HCT116 (cell line): ENCODE measurements at regions not wholly inside any gene's neighbourhood (a gene's known extent, or its start where the extent isn't known, plus 50 kb on each side); places are given as distances from the start of the nearest gene placed in this dataset.

Source experiments
- ATAC-seq: fragments of 200-7000 bp; cut with Tn5 transposase; 2 replicates; pipeline ENCODE4 v1.9.1; 2020; ENCODE audit warnings: mild to moderate bottlenecking, moderate library complexity
- BruUV-seq: library from RNA; stranded (reverse); fragments of 400-500 nt; replicated peaks from 2 replicates; lab custom pipeline; 2021; lab: Mats Ljungman, UMichigan
- CTCF ChIA-PET: fragments of 300-600 bp; sonication (Branson Sonifier 250); formaldehyde crosslinking; loops from one replicate; lab custom pipeline; 2021; ENCODE audit warnings: antibody characterized with exemption; lab: Charles Lee
- POLR2A ChIA-PET: fragments of 300-600, 350-600 bp; sonication (Branson Sonifier 250); formaldehyde crosslinking; loops from one replicate; lab custom pipeline; 2021; ENCODE audit warnings: antibody characterized with exemption; lab: Charles Lee
- RAD21 ChIA-PET, 2 experiments: fragments of 300-600 bp; sonication (Branson Sonifier 250); formaldehyde crosslinking; loops; one replicate each; lab custom pipeline; 2023; ENCODE audit warnings: low total read pairs in 2 of 2; ENCODE audit not compliant: uncharacterized antibody in 2 of 2, unreplicated experiment in 2 of 2, low non-redundant PET in 1 of 2; lab: Charles Lee
- DNase-seq: peaks from one replicate; pipeline ENCODE4 v3.0.0-alpha.2; 2010; ENCODE audit warnings: low read depth, low spot score
- H2AFZ ChIP-seq: fragments of 200-600 bp; shearing (Covaris generic), sonication (generic); 2 replicates; pipeline ENCODE4 v1.6.1; 2017; ENCODE audit warnings: low read depth, mixed run types, mixed read lengths, antibody characterized with exemption, low read length; ENCODE audit not compliant: poor library complexity, severe bottlenecking
- H3K27ac ChIP-seq: 2 replicates; pipeline ENCODE4 v1.5.1; 2012; ENCODE audit warnings: low read depth, low read length
- H3K27me3 ChIP-seq: fragments of 200-600 bp; sonication (generic); 2 replicates; pipeline ENCODE4 v1.6.1; 2016; ENCODE audit warnings: mixed run types, low read length, mixed read lengths; ENCODE audit not compliant: insufficient read depth
- H3K36me3 ChIP-seq, 2 experiments: fragments of 200-500 bp in 1 of 2; fragments of 200-600 bp in 1 of 2; sonication (Bioruptor generic) in 1 of 2; sonication (generic) in 1 of 2; 2 replicates each; pipeline versions ENCODE4 v1.5.1 to v1.6.1; 2014 to 2016; ENCODE audit warnings: low read length in 2 of 2, inconsistent platforms in 1 of 2, mixed read lengths in 1 of 2, mixed run types in 1 of 2; ENCODE audit not compliant: insufficient read depth in 2 of 2, control insufficient read depth in 1 of 2
- H3K4me1 ChIP-seq, 2 experiments: fragments of 200-600 bp in 1 of 2; sonication (generic) in 1 of 2; 2 replicates each; pipeline versions ENCODE4 v1.5.1 to v1.6.1; 2012 to 2017; ENCODE audit warnings: low read length in 2 of 2, inconsistent platforms in 1 of 2, mild to moderate bottlenecking in 1 of 2, mixed read lengths in 1 of 2, mixed run types in 1 of 2, moderate library complexity in 1 of 2; ENCODE audit not compliant: insufficient read depth in 2 of 2, control insufficient read depth in 1 of 2
- H3K4me2 ChIP-seq: fragments of 200-600 bp; sonication (generic); 2 replicates; pipeline ENCODE4 v1.6.1; 2017; ENCODE audit warnings: mixed run types, low read length, mixed read lengths
- H3K4me3 ChIP-seq, 2 experiments: fragments of 200-600 bp in 1 of 2; sonication (generic) in 1 of 2; replicated peaks in 1 of 2; 2 replicates each; pipeline ENCODE4 v1.5.1; 2011 to 2016; ENCODE audit warnings: low read length in 2 of 2, control low read depth in 1 of 2, low read depth in 1 of 2, mild to moderate bottlenecking in 1 of 2, mixed read lengths in 1 of 2, mixed run types in 1 of 2
- H3K79me2 ChIP-seq: fragments of 200-600 bp; sonication (generic); 2 replicates; pipeline ENCODE4 v1.6.1; 2017; ENCODE audit warnings: mild to moderate bottlenecking, mixed run types, low read length, moderate library complexity, mixed read lengths; ENCODE audit not compliant: insufficient read depth
- H3K9ac ChIP-seq: fragments of 200-600 bp; sonication (generic); 2 replicates; pipeline ENCODE4 v1.6.1; 2016; ENCODE audit warnings: low read length, mixed read lengths
- H3K9me2 ChIP-seq: fragments of 200-600 bp; sonication (generic), shearing (Covaris generic); 2 replicates; pipeline ENCODE4 v1.6.1; 2017; ENCODE audit warnings: mixed run types, mild to moderate bottlenecking, moderate library complexity; ENCODE audit not compliant: insufficient read depth
- H3K9me3 ChIP-seq, 2 experiments: fragments of 200-500 bp in 1 of 2; fragments of 200-600 bp in 1 of 2; sonication (Bioruptor generic) in 1 of 2; sonication (generic) in 1 of 2; 2 replicates each; pipeline ENCODE4 v1.6.1; 2014 to 2017; ENCODE audit warnings: low read length in 2 of 2, mixed read lengths in 2 of 2, inconsistent platforms in 1 of 2, low read depth in 1 of 2, mild to moderate bottlenecking in 1 of 2, mixed run types in 1 of 2, moderate library complexity in 1 of 2; ENCODE audit not compliant: control insufficient read depth in 1 of 2, insufficient read depth in 1 of 2
- H4K20me1 ChIP-seq: fragments of 200-600 bp; sonication (generic), shearing (Covaris generic); 2 replicates; pipeline ENCODE4 v1.6.1; 2017; ENCODE audit warnings: mixed run types, mild to moderate bottlenecking, moderate library complexity; ENCODE audit not compliant: insufficient read depth
- ATF3 ChIP-seq: IDR thresholded peaks from 2 replicates; pipeline ENCODE4 v1.6.1; 2012
- CEBPB ChIP-seq: IDR thresholded peaks from 2 replicates; pipeline ENCODE4 v1.6.1; 2012; ENCODE audit warnings: low read depth
- EGR1 ChIP-seq: IDR thresholded peaks from 2 replicates; pipeline ENCODE4 v1.6.1; 2012; ENCODE audit warnings: low read depth
- ELF1 ChIP-seq: IDR thresholded peaks from 2 replicates; pipeline ENCODE4 v1.6.1; 2012; ENCODE audit warnings: low read depth, borderline replicate concordance
- EZH2 ChIP-seq: fragments of 200-600 bp; sonication (generic); IDR thresholded peaks from 2 replicates; pipeline ENCODE4 v1.6.1; 2017; ENCODE audit warnings: antibody characterized with exemption, mixed run types
- EZH2phosphoT487 ChIP-seq: fragments of 200-600 bp; IDR thresholded peaks from 2 replicates; pipeline ENCODE4 v1.6.1; 2018; ENCODE audit warnings: antibody characterized with exemption, borderline replicate concordance
- FOSL1 ChIP-seq: IDR thresholded peaks from 2 replicates; pipeline ENCODE4 v1.6.1; 2012; ENCODE audit warnings: low read depth
- JUND ChIP-seq: IDR thresholded peaks from 2 replicates; pipeline ENCODE4 v1.6.1; 2012
- POLR2AphosphoS5 ChIP-seq: IDR thresholded peaks from 2 replicates; pipeline ENCODE4 v1.6.1; 2011; ENCODE audit warnings: mild to moderate bottlenecking, low read depth, low read length, moderate library complexity
- RAD21 ChIP-seq: IDR thresholded peaks from 2 replicates; pipeline ENCODE4 v1.6.1; 2012; ENCODE audit warnings: low read depth, mild to moderate bottlenecking
- REST ChIP-seq: IDR thresholded peaks from 2 replicates; pipeline ENCODE4 v1.6.1; 2012; ENCODE audit warnings: low read depth
- SP1 ChIP-seq: IDR thresholded peaks from 2 replicates; pipeline ENCODE4 v1.6.1; 2012; ENCODE audit warnings: low read depth
- YY1 ChIP-seq: IDR thresholded peaks from 2 replicates; pipeline ENCODE4 v1.6.1; 2011; ENCODE audit warnings: low read length, low read depth, moderate library complexity, mild to moderate bottlenecking; ENCODE audit not compliant: insufficient replicate concordance; ENCODE audit errors: extremely low read depth
- ZFX ChIP-seq: fragments of 450-650 bp; IDR thresholded peaks from 2 replicates; pipeline ENCODE4 v1.6.1; 2017
- intact Hi-C: fragments of 100-400 bp; cut with micrococcal nuclease; formaldehyde crosslinking; loops from 2 replicates; pipeline ENCODE4 v1.10.0; 2022
- TF ChIP-seq, protein P1 (sequence below): IDR thresholded peaks from 2 replicates; pipeline ENCODE4 v1.6.1; 2012
- TF ChIP-seq, protein P2 (sequence below): IDR thresholded peaks from 2 replicates; pipeline ENCODE4 v1.6.1; 2011; ENCODE audit warnings: mild to moderate bottlenecking, low read length, moderate library complexity; ENCODE audit not compliant: insufficient replicate concordance; ENCODE audit errors: extremely low read depth
- TF ChIP-seq, protein P3 (sequence below), 3 experiments: fragments of 200-600 bp in 1 of 3; sonication (generic) in 1 of 3; IDR thresholded peaks in 2 of 3; conservative IDR thresholded peaks in 1 of 3; 2 replicates each; pipeline ENCODE4 v1.5.1; 2012 to 2017; ENCODE audit warnings: low read depth in 2 of 3, low read length in 2 of 3, antibody characterized with exemption in 1 of 3, borderline replicate concordance in 1 of 3, control low read depth in 1 of 3, mild to moderate bottlenecking in 1 of 3, mixed read lengths in 1 of 3, mixed run types in 1 of 3, moderate library complexity in 1 of 3; ENCODE audit not compliant: insufficient read depth in 1 of 3

GRCh38 chr20:47982574-47983360 is 197.5 kb upstream of the SULF2 start:
- no peaks in the 10 kb centered on the region for H4K20me1 ChIP-seq
- H3K9ac ChIP-seq, result no peak overlapping the region
- DNase-seq (no peak), ATAC-seq (peak; percentile 31; the same call in 1 of the 2 replicates)
- H3K4me3 ChIP-seq, result no peak overlapping the region
- CTCF ChIA-PET, result no interaction called here
- H3K79me2 ChIP-seq, result no peaks in the 10 kb centered on the region
- H3K9me2 ChIP-seq, result no peaks in the 10 kb centered on the region
- intact Hi-C loops, result no loop called here
- H3K9me3 ChIP-seq, result peaks cover 0 to 3% of the 10 kb centered on the region in 2 experiments; a peak in 1 of 4 replicates
- H2AFZ ChIP-seq, result no peak overlapping the region
- H3K4me2 ChIP-seq, result no peak overlapping the region
- H3K27ac ChIP-seq, result no peak overlapping the region
- POLR2A ChIA-PET, result no interaction called here
- no peak for TF ChIP-seq JUND
- no peak for TF ChIP-seq RAD21
- no peak for TF ChIP-seq POLR2AphosphoS5
- no peak for TF ChIP-seq EGR1
- no peak for TF ChIP-seq EZH2
- no peak for TF ChIP-seq CEBPB
- TF ChIP-seq REST, result no peak
- TF ChIP-seq, protein P1, sequence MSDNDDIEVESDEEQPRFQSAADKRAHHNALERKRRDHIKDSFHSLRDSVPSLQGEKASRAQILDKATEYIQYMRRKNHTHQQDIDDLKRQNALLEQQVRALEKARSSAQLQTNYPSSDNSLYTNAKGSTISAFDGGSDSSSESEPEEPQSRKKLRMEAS, result no peak
- no peak for TF ChIP-seq FOSL1
- TF ChIP-seq, protein P2, sequence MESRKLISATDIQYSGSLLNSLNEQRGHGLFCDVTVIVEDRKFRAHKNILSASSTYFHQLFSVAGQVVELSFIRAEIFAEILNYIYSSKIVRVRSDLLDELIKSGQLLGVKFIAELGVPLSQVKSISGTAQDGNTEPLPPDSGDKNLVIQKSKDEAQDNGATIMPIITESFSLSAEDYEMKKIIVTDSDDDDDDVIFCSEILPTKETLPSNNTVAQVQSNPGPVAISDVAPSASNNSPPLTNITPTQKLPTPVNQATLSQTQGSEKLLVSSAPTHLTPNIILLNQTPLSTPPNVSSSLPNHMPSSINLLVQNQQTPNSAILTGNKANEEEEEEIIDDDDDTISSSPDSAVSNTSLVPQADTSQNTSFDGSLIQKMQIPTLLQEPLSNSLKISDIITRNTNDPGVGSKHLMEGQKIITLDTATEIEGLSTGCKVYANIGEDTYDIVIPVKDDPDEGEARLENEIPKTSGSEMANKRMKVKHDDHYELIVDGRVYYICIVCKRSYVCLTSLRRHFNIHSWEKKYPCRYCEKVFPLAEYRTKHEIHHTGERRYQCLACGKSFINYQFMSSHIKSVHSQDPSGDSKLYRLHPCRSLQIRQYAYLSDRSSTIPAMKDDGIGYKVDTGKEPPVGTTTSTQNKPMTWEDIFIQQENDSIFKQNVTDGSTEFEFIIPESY, result no peak
- TF ChIP-seq YY1, result no peak
- TF ChIP-seq ATF3, result no peak
- TF ChIP-seq ZFX, result no peak
- TF ChIP-seq EZH2phosphoT487, result no peak
- TF ChIP-seq, protein P3, sequence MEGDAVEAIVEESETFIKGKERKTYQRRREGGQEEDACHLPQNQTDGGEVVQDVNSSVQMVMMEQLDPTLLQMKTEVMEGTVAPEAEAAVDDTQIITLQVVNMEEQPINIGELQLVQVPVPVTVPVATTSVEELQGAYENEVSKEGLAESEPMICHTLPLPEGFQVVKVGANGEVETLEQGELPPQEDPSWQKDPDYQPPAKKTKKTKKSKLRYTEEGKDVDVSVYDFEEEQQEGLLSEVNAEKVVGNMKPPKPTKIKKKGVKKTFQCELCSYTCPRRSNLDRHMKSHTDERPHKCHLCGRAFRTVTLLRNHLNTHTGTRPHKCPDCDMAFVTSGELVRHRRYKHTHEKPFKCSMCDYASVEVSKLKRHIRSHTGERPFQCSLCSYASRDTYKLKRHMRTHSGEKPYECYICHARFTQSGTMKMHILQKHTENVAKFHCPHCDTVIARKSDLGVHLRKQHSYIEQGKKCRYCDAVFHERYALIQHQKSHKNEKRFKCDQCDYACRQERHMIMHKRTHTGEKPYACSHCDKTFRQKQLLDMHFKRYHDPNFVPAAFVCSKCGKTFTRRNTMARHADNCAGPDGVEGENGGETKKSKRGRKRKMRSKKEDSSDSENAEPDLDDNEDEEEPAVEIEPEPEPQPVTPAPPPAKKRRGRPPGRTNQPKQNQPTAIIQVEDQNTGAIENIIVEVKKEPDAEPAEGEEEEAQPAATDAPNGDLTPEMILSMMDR (IDR thresholded peaks at IDR 0.05 in 2 of 3, conservative IDR thresholded peaks at IDR 0.05 in 1 of 3; ENCODE audit: borderline replicate concordance in 1 of 3, insufficient read depth in 1 of 3, low read depth in 2 of 3, low read length in 2 of 3), result no peak
- TF ChIP-seq ELF1, result no peak
- TF ChIP-seq SP1, result no peak
- peaks cover 0 to 26% of the 10 kb centered on the region in 2 experiments for H3K4me1 ChIP-seq
- no peaks in the 10 kb centered on the region for H3K27me3 ChIP-seq
- BruUV-seq, result no TSS peak
- no peaks in the 10 kb centered on the region for H3K36me3 ChIP-seq
- RAD21 ChIA-PET, result no interaction called here
